IMR-90 (cell line): ENCODE measurements at regions not wholly inside any gene's neighbourhood (a gene's known extent, or its start where the extent isn't known, plus 50 kb on each side); places are given as distances from the start of the nearest gene placed in this dataset.

Source experiments
- ATAC-seq: fragments of 200-7000 bp; cut with Tn5 transposase; 2 replicates; pipeline ENCODE4 v1.9.1; 2020; ENCODE audit warnings: low read depth, mild to moderate bottlenecking, moderate library complexity
- BruUV-seq: library from RNA; stranded (reverse); fragments of 400-500 nt; replicated peaks from 2 replicates; lab custom pipeline; 2021; lab: Mats Ljungman, UMichigan
- CTCF ChIA-PET: fragments of 300-600 bp; formaldehyde crosslinking; extraction: SDS; loops from one replicate; lab custom pipeline; 2021; ENCODE audit warnings: antibody characterized with exemption; lab: Yijun Ruan, JAX
- POLR2A ChIA-PET: fragments of 300-600 bp; sonication (Branson Sonifier 250); formaldehyde crosslinking; loops from one replicate; lab custom pipeline; 2022; ENCODE audit warnings: antibody characterized with exemption; ENCODE audit not compliant: unreplicated experiment; lab: Charles Lee
- DNase-seq: peaks from one replicate; pipeline ENCODE4 v3.0.0; 2013
- H2AFZ ChIP-seq: replicated peaks from 2 replicates; pipeline ENCODE3; 2013; ENCODE audit warnings: low read length, mild to moderate bottlenecking; ENCODE audit not compliant: poor library complexity
- H2AK5ac ChIP-seq: 2 replicates; pipeline ENCODE4 v1.6.1; 2013; ENCODE audit warnings: low read depth, low read length, inconsistent platforms
- H2AK9ac ChIP-seq: replicated peaks from 2 replicates; pipeline ENCODE3; 2013; ENCODE audit warnings: mild to moderate bottlenecking, low read depth, low read length, moderate library complexity; ENCODE audit not compliant: poor library complexity
- H2BK120ac ChIP-seq: 2 replicates; pipeline ENCODE4 v1.6.1; 2013; ENCODE audit warnings: low read depth, low read length, inconsistent platforms
- H2BK15ac ChIP-seq: 3 replicates; pipeline ENCODE4 v1.6.1; 2013; ENCODE audit warnings: low read depth, low read length, inconsistent platforms
- H2BK20ac ChIP-seq: 2 replicates; pipeline ENCODE4 v1.6.1; 2013; ENCODE audit warnings: low read depth, mild to moderate bottlenecking, inconsistent platforms, low read length, moderate library complexity
- H2BK5ac ChIP-seq: 2 replicates; pipeline ENCODE4 v1.6.1; 2013; ENCODE audit warnings: mild to moderate bottlenecking, low read depth, low read length, inconsistent platforms; ENCODE audit not compliant: poor library complexity, severe bottlenecking
- H3K14ac ChIP-seq: replicated peaks from 2 replicates; pipeline ENCODE4 v1.6.1; 2013; ENCODE audit warnings: low read depth, low read length, inconsistent platforms
- H3K18ac ChIP-seq: 2 replicates; pipeline ENCODE4 v1.6.1; 2013; ENCODE audit warnings: low read depth, low read length, control low read depth
- H3K23ac ChIP-seq: 2 replicates; pipeline ENCODE4 v1.6.1; 2013; ENCODE audit warnings: low read depth, low read length, inconsistent platforms
- H3K27ac ChIP-seq: 2 replicates; pipeline ENCODE4 v1.5.1; 2013; ENCODE audit warnings: mild to moderate bottlenecking, control low read depth, low read length; ENCODE audit not compliant: insufficient read depth
- H3K27me3 ChIP-seq: 2 replicates; pipeline ENCODE4 v1.6.1; 2013; ENCODE audit warnings: low read length; ENCODE audit not compliant: control insufficient read depth, insufficient read depth
- H3K36me3 ChIP-seq: 2 replicates; pipeline ENCODE4 v1.6.1; 2013; ENCODE audit warnings: low read length, mixed read lengths; ENCODE audit not compliant: control insufficient read depth, insufficient read depth
- H3K4ac ChIP-seq: 2 replicates; pipeline ENCODE4 v1.6.1; 2013; ENCODE audit warnings: low read depth, low read length, inconsistent platforms
- H3K4me1 ChIP-seq: 2 replicates; pipeline ENCODE4 v1.6.1; 2013; ENCODE audit warnings: low read length, mixed read lengths; ENCODE audit not compliant: control insufficient read depth, insufficient read depth
- H3K4me2 ChIP-seq: 2 replicates; pipeline ENCODE4 v1.6.1; 2013; ENCODE audit warnings: low read depth, mild to moderate bottlenecking, control low read depth, low read length, moderate library complexity
- H3K4me3 ChIP-seq: 2 replicates; pipeline ENCODE4 v1.5.1; 2013; ENCODE audit warnings: low read depth, mild to moderate bottlenecking, control low read depth, low read length, moderate library complexity; ENCODE audit not compliant: insufficient read depth
- H3K56ac ChIP-seq: 2 replicates; pipeline ENCODE4 v1.6.1; 2013; ENCODE audit warnings: low read length, inconsistent platforms; ENCODE audit not compliant: insufficient read depth; ENCODE audit errors: extremely low read depth
- H3K79me1 ChIP-seq, 2 experiments: 2 replicates each; pipeline ENCODE4 v1.6.1; 2013; ENCODE audit warnings: low read length in 2 of 2, inconsistent platforms in 1 of 2, low read depth in 1 of 2
- H3K9ac ChIP-seq: 2 replicates; pipeline ENCODE4 v1.6.1; 2013; ENCODE audit warnings: low read depth, low read length, control low read depth
- H3K9me1 ChIP-seq: 2 replicates; pipeline ENCODE4 v1.6.1; 2013; ENCODE audit warnings: low read length, inconsistent platforms; ENCODE audit not compliant: insufficient read depth
- H3K9me3 ChIP-seq: 2 replicates; pipeline ENCODE4 v1.6.1; 2013; ENCODE audit warnings: low read length; ENCODE audit not compliant: control insufficient read depth, insufficient read depth
- H4K20me1 ChIP-seq: 2 replicates; pipeline ENCODE4 v1.6.1; 2013; ENCODE audit warnings: low read length, inconsistent platforms; ENCODE audit not compliant: insufficient read depth
- H4K5ac ChIP-seq: 2 replicates; pipeline ENCODE4 v1.6.1; 2013; ENCODE audit warnings: mild to moderate bottlenecking, low read depth, low read length, control low read depth
- H4K8ac ChIP-seq, 2 experiments: 2 replicates each; pipeline ENCODE4 v1.6.1; 2013; ENCODE audit warnings: low read depth in 2 of 2, low read length in 2 of 2, control low read depth in 1 of 2, inconsistent platforms in 1 of 2
- H4K91ac ChIP-seq: 2 replicates; pipeline ENCODE4 v1.6.1; 2013; ENCODE audit warnings: low read depth, low read length, inconsistent platforms; ENCODE audit not compliant: insufficient read depth
- BHLHE40 ChIP-seq: fragments of 150-350 bp; IDR thresholded peaks from 2 replicates; pipeline ENCODE4 v1.6.1; 2016; ENCODE audit warnings: mild to moderate bottlenecking, low read depth, low read length
- CEBPB ChIP-seq: IDR thresholded peaks from 2 replicates; pipeline ENCODE4 v1.6.1; 2012; ENCODE audit warnings: low read depth, low read length, improper control_type of control experiment
- CHD1 ChIP-seq: IDR thresholded peaks from 2 replicates; pipeline ENCODE4 v1.6.1; 2012; ENCODE audit warnings: low read depth, low read length, improper control_type of control experiment
- CTCF ChIP-seq: conservative IDR thresholded peaks from 2 replicates; pipeline ENCODE4 v1.5.1; 2012; ENCODE audit warnings: mild to moderate bottlenecking, low read depth, low read length, improper control_type of control experiment
- ELK1 ChIP-seq: fragments of 150-350 bp; IDR thresholded peaks from 2 replicates; pipeline ENCODE4 v1.6.1; 2016; ENCODE audit warnings: low read depth, mild to moderate bottlenecking, low read length, moderate library complexity, borderline replicate concordance
- FOS ChIP-seq: fragments of 150-350 bp; IDR thresholded peaks from 2 replicates; pipeline ENCODE4 v1.6.1; 2016; ENCODE audit warnings: low read depth, low read length
- MAFK ChIP-seq: IDR thresholded peaks from 2 replicates; pipeline ENCODE4 v1.6.1; 2012; ENCODE audit warnings: low read depth, low read length, improper control_type of control experiment
- MAZ ChIP-seq: IDR thresholded peaks from 2 replicates; pipeline ENCODE4 v1.6.1; 2012; ENCODE audit warnings: low read depth, mild to moderate bottlenecking, low read length, improper control_type of control experiment, moderate library complexity, borderline replicate concordance
- NFE2L2 ChIP-seq: fragments of 150-350 bp; IDR thresholded peaks from 2 replicates; pipeline ENCODE4 v1.6.1; 2016; ENCODE audit warnings: low read depth, mild to moderate bottlenecking, low read length
- POLR2A ChIP-seq: IDR thresholded peaks from 2 replicates; pipeline ENCODE4 v1.6.1; 2012; ENCODE audit warnings: mild to moderate bottlenecking, low read depth, low read length
- RAD21 ChIP-seq: IDR thresholded peaks from 2 replicates; pipeline ENCODE4 v1.6.1; 2012; ENCODE audit warnings: low read length, improper control_type of control experiment
- RCOR1 ChIP-seq: IDR thresholded peaks from 2 replicates; pipeline ENCODE4 v1.6.1; 2012; ENCODE audit warnings: mild to moderate bottlenecking, low read length, improper control_type of control experiment; ENCODE audit not compliant: insufficient replicate concordance
- dilution Hi-C: fragments of 300-500 bp; cut with HindIII; formaldehyde crosslinking; loops from one replicate; pipeline ENCODE4 v1.14.3; 2018; ENCODE audit warnings: low sequenced_read_pairs; ENCODE audit not compliant: unreplicated experiment
- in situ Hi-C: fragments of 300-500 bp; cut with MboI; formaldehyde crosslinking; loops from 3 replicates; pipeline ENCODE4 v1.14.3; 2019; ENCODE audit warnings: low sequenced_read_pairs, inconsistent platforms, mixed read lengths
- intact Hi-C: fragments of 100-400 bp; cut with micrococcal nuclease; formaldehyde crosslinking; loops from 2 replicates; pipeline ENCODE4 v1.10.0; 2022

DNA sequence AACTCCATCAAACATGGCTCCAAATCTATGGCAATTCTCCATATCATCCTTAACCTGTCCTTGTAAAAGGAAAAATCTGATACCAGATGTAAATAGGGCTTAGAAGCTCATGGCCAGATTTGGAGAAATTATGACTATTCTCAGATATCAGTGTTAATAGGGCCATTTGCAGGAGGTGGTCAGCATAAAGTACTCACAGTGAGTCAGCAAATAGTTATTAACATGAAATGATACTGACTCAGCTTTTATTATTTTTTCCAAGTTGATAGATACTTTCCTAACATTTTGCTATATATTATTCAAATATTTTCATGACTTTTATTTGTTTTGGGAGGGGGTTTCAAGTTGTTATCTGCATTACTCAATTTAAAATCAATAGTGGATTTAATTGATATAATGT lies 255.8 kb downstream of the MFSD1 start:
- ATAC-seq: no peak
- Histone ChIP-seq H3K56ac (no peak overlapping the region), H4K8ac (no peak overlapping the region), H2AFZ (no peak overlapping the region), H3K27ac (no peak overlapping the region), H3K14ac (no peak overlapping the region), H3K23ac (no peak overlapping the region), H2AK5ac (no peak overlapping the region), H3K27me3 (no peaks in the 10 kb centered on the region), H3K4me1 (no peaks in the 10 kb centered on the region), H3K9me3 (no peaks in the 10 kb centered on the region), H3K18ac (no peak overlapping the region), H3K4me2 (no peak overlapping the region), H2BK15ac (no peak overlapping the region), H3K36me3 (no peaks in the 10 kb centered on the region), H3K4ac (no peak overlapping the region), H4K20me1 (no peaks in the 10 kb centered on the region), H2BK120ac (no peak overlapping the region), H3K79me1 (no peaks in the 10 kb centered on the region), H2BK20ac (no peak overlapping the region), H4K91ac (no peak overlapping the region), H3K4me3 (no peak overlapping the region), H2AK9ac (no peak overlapping the region), H2BK5ac (no peak overlapping the region), H3K9ac (no peak overlapping the region), H4K5ac (no peak overlapping the region), H3K9me1 (no peaks in the 10 kb centered on the region)
- no TSS peak for BruUV-seq
- dilution Hi-C loops: no loop called here
- DNase-seq: no peak
- CTCF ChIA-PET: no interaction called here
- POLR2A ChIA-PET: no interaction called here
- TF ChIP-seq BHLHE40: no peak
- TF ChIP-seq CEBPB: no peak
- TF ChIP-seq CHD1: no peak
- TF ChIP-seq FOS: no peak
- TF ChIP-seq RCOR1: no peak
- TF ChIP-seq MAFK: peak; percentile 66
- TF ChIP-seq RAD21: no peak
- TF ChIP-seq CTCF: no peak
- no peak for TF ChIP-seq MAZ
- peak; percentile 39; the same call in 1 of the 2 replicates for TF ChIP-seq NFE2L2
- no peak for TF ChIP-seq POLR2A
- no peak for TF ChIP-seq ELK1
- in situ Hi-C loops: no loop called here
- intact Hi-C loops: no loop called here
